Karpas-422 (cell line): ENCODE measurements at regions not wholly inside any gene's neighbourhood (a gene's known extent, or its start where the extent isn't known, plus 50 kb on each side); places are given as distances from the start of the nearest gene placed in this dataset.

Experiments used
- DNase-seq: peaks from one replicate; pipeline ENCODE4 v3.0.0-alpha.2; 2015
- H2AFZ ChIP-seq: fragments of 200-600 bp; sonication (generic); 2 replicates; pipeline ENCODE4 v1.6.1; 2014; ENCODE audit warnings: antibody characterized with exemption, low read length, mixed read lengths
- H3K27ac ChIP-seq: fragments of 200-600 bp; sonication (generic); 2 replicates; pipeline ENCODE4 v1.5.1; 2014; ENCODE audit warnings: mild to moderate bottlenecking, low read length, moderate library complexity
- H3K27me3 ChIP-seq: fragments of 200-600 bp; sonication (generic); 2 replicates; pipeline ENCODE4 v1.6.1; 2014; ENCODE audit warnings: low read length, mixed read lengths
- H3K36me3 ChIP-seq: fragments of 200-600 bp; sonication (generic); 2 replicates; pipeline ENCODE4 v1.6.1; 2014; ENCODE audit warnings: low read length, mixed read lengths; ENCODE audit not compliant: insufficient read depth
- H3K4me1 ChIP-seq: fragments of 200-600 bp; sonication (generic); 2 replicates; pipeline ENCODE4 v1.6.1; 2014; ENCODE audit warnings: mild to moderate bottlenecking, low read length, mixed read lengths
- H3K4me2 ChIP-seq: fragments of 200-600 bp; sonication (generic); 2 replicates; pipeline ENCODE4 v1.6.1; 2014; ENCODE audit warnings: low read length, low read depth, mild to moderate bottlenecking; ENCODE audit not compliant: poor library complexity, severe bottlenecking
- H3K4me3 ChIP-seq: fragments of 200-600 bp; sonication (generic); 2 replicates; pipeline ENCODE4 v1.5.1; 2014; ENCODE audit warnings: mild to moderate bottlenecking, antibody characterized with exemption, low read length, mixed read lengths
- H3K79me2 ChIP-seq: fragments of 200-600 bp; sonication (generic); 2 replicates; pipeline ENCODE4 v1.6.1; 2014; ENCODE audit warnings: mild to moderate bottlenecking, low read length, mixed read lengths
- H3K9ac ChIP-seq: fragments of 200-600 bp; sonication (generic); 2 replicates; pipeline ENCODE4 v1.6.0; 2014; ENCODE audit warnings: low read length
- H3K9me2 ChIP-seq: fragments of 200-600 bp; sonication (generic), shearing (Covaris generic); replicated peaks from 2 replicates; pipeline ENCODE4 v1.6.0; 2014; ENCODE audit warnings: mild to moderate bottlenecking, low read length, moderate library complexity; ENCODE audit not compliant: insufficient read depth
- H3K9me3 ChIP-seq: fragments of 300-700, 200-600 bp; sonication (generic); 2 replicates; pipeline ENCODE4 v1.6.1; 2014; ENCODE audit warnings: low read length, mixed read lengths
- H4K20me1 ChIP-seq: fragments of 200-600 bp; sonication (generic); 2 replicates; pipeline ENCODE4 v1.6.1; 2014; ENCODE audit warnings: mild to moderate bottlenecking, antibody characterized with exemption, low read length, low read depth; ENCODE audit not compliant: insufficient read depth

- H3K36me3 ChIP-seq = no peaks in the 10 kb centered on the region
- H4K20me1 ChIP-seq = no peaks in the 10 kb centered on the region
- H3K9me2 ChIP-seq = no peaks in the 10 kb centered on the region
- no peaks in the 10 kb centered on the region for H3K27me3 ChIP-seq
- H3K4me1 ChIP-seq = peaks cover 7% of the 10 kb centered on the region
- H3K9me3 ChIP-seq = no peaks in the 10 kb centered on the region
- H3K79me2 ChIP-seq = no peaks in the 10 kb centered on the region
- H3K4me3 ChIP-seq = no peak overlapping the region
- no peak overlapping the region for H3K27ac ChIP-seq
- H3K9ac ChIP-seq = no peak overlapping the region
- no peak overlapping the region for H2AFZ ChIP-seq
- no peak for DNase-seq
- H3K4me2 ChIP-seq = no peak overlapping the region
These were observed 234.4 kb upstream of the LRTM1 start for GRCh38 chr3:55162031-55162795.

GRCh38 chr3:55161231-55161630, 233.4 kb upstream of the LRTM1 start:
- H3K9ac ChIP-seq = no peak overlapping the region
- H3K4me1 ChIP-seq = peaks cover 7% of the 10 kb centered on the region
- no peaks in the 10 kb centered on the region for H3K27me3 ChIP-seq
- H3K4me3 ChIP-seq = no peak overlapping the region
- no peaks in the 10 kb centered on the region for H3K79me2 ChIP-seq
- no peaks in the 10 kb centered on the region for H3K36me3 ChIP-seq
- H3K9me3 ChIP-seq = no peaks in the 10 kb centered on the region
- no peak overlapping the region for H3K27ac ChIP-seq
- H3K4me2 ChIP-seq = no peak overlapping the region
- H4K20me1 ChIP-seq = no peaks in the 10 kb centered on the region
- no peak for DNase-seq
- no peaks in the 10 kb centered on the region for H3K9me2 ChIP-seq
- H2AFZ ChIP-seq = no peak overlapping the region

GRCh38 chr3:55160241-55160983, 232.6 kb upstream of the LRTM1 start:
- Histone ChIP-seq H3K4me3 (no peak overlapping the region), H3K27ac (no peak overlapping the region), H3K9me3 (no peaks in the 10 kb centered on the region), H4K20me1 (no peaks in the 10 kb centered on the region), H3K9me2 (no peaks in the 10 kb centered on the region), H3K27me3 (no peaks in the 10 kb centered on the region), H3K4me1 (peaks cover 7% of the 10 kb centered on the region), H3K36me3 (no peaks in the 10 kb centered on the region), H3K9ac (no peak overlapping the region), H2AFZ (no peak overlapping the region), H3K4me2 (no peak overlapping the region), H3K79me2 (no peaks in the 10 kb centered on the region)
- peak; percentile 46 for DNase-seq

GRCh38 chr3:55159711-55160110, 231.9 kb upstream of the LRTM1 start:
- Histone ChIP-seq H3K9ac (no peak overlapping the region), H3K79me2 (no peaks in the 10 kb centered on the region), H3K9me3 (no peaks in the 10 kb centered on the region), H3K4me2 (no peak overlapping the region), H4K20me1 (no peaks in the 10 kb centered on the region), H3K4me1 (peaks cover 7% of the 10 kb centered on the region), H3K27me3 (no peaks in the 10 kb centered on the region), H3K4me3 (no peak overlapping the region), H3K36me3 (no peaks in the 10 kb centered on the region), H3K9me2 (no peaks in the 10 kb centered on the region), H3K27ac (no peak overlapping the region), H2AFZ (no peak overlapping the region)
- no peak for DNase-seq

GRCh38 chr3:55159016-55159415, 231.2 kb upstream of the LRTM1 start:
- no peaks in the 10 kb centered on the region for H3K27me3 ChIP-seq
- no peaks in the 10 kb centered on the region for H3K9me2 ChIP-seq
- no peak overlapping the region for H3K27ac ChIP-seq
- H3K4me3 ChIP-seq = no peak overlapping the region
- DNase-seq = no peak
- peaks cover 7% of the 10 kb centered on the region for H3K4me1 ChIP-seq
- H3K4me2 ChIP-seq = no peak overlapping the region
- H3K9ac ChIP-seq = no peak overlapping the region
- H3K36me3 ChIP-seq = no peaks in the 10 kb centered on the region
- H4K20me1 ChIP-seq = no peaks in the 10 kb centered on the region
- H3K9me3 ChIP-seq = no peaks in the 10 kb centered on the region
- H3K79me2 ChIP-seq = no peaks in the 10 kb centered on the region
- no peak overlapping the region for H2AFZ ChIP-seq

GRCh38 chr3:55158345-55158744, 230.5 kb upstream of the LRTM1 start:
- H3K4me1 ChIP-seq = peaks cover 7% of the 10 kb centered on the region
- H2AFZ ChIP-seq = no peak overlapping the region
- H3K27ac ChIP-seq = no peak overlapping the region
- H3K4me3 ChIP-seq = no peak overlapping the region
- DNase-seq = no peak
- H3K4me2 ChIP-seq = no peak overlapping the region
- H3K9me3 ChIP-seq = no peaks in the 10 kb centered on the region
- H3K9me2 ChIP-seq = no peaks in the 10 kb centered on the region
- H3K27me3 ChIP-seq = no peaks in the 10 kb centered on the region
- no peaks in the 10 kb centered on the region for H4K20me1 ChIP-seq
- H3K9ac ChIP-seq = no peak overlapping the region
- no peaks in the 10 kb centered on the region for H3K79me2 ChIP-seq
- H3K36me3 ChIP-seq = no peaks in the 10 kb centered on the region

GRCh38 chr3:55157731-55158130, 229.9 kb upstream of the LRTM1 start:
- H3K27ac ChIP-seq = no peak overlapping the region
- no peaks in the 10 kb centered on the region for H3K36me3 ChIP-seq
- H4K20me1 ChIP-seq = no peaks in the 10 kb centered on the region
- no peak overlapping the region for H3K4me2 ChIP-seq
- H3K9ac ChIP-seq = no peak overlapping the region
- H3K4me3 ChIP-seq = no peak overlapping the region
- H3K9me2 ChIP-seq = no peaks in the 10 kb centered on the region
- no peak for DNase-seq
- peaks cover 7% of the 10 kb centered on the region for H3K4me1 ChIP-seq
- no peak overlapping the region for H2AFZ ChIP-seq
- H3K79me2 ChIP-seq = no peaks in the 10 kb centered on the region
- H3K9me3 ChIP-seq = no peaks in the 10 kb centered on the region
- H3K27me3 ChIP-seq = no peaks in the 10 kb centered on the region

GRCh38 chr3:55156851-55157650, 229.2 kb upstream of the LRTM1 start:
- no peak overlapping the region for H3K4me2 ChIP-seq
- H3K4me1 ChIP-seq = peaks cover 7% of the 10 kb centered on the region
- DNase-seq = no peak
- H3K27ac ChIP-seq = no peak overlapping the region
- no peaks in the 10 kb centered on the region for H3K9me2 ChIP-seq
- H4K20me1 ChIP-seq = no peaks in the 10 kb centered on the region
- H3K9ac ChIP-seq = no peak overlapping the region
- no peaks in the 10 kb centered on the region for H3K27me3 ChIP-seq
- H2AFZ ChIP-seq = no peak overlapping the region
- no peaks in the 10 kb centered on the region for H3K79me2 ChIP-seq
- H3K4me3 ChIP-seq = no peak overlapping the region
- no peaks in the 10 kb centered on the region for H3K9me3 ChIP-seq
- no peaks in the 10 kb centered on the region for H3K36me3 ChIP-seq
